Right ventricle myocardium inferior (tissue), 1 donor: ENCODE measurements at regions not wholly inside any gene's neighbourhood (a gene's known extent, or its start where the extent isn't known, plus 50 kb on each side); places are given as distances from the start of the nearest gene placed in this dataset.
A peak's percentile ranks its signal among the peaks of the same experiment; 100 is the strongest.

Experiments
- ATAC-seq: fragments of 200-7000 bp; cut with Tn5 transposase; one replicate; pipeline ENCODE4 v1.9.1; 2020; ENCODE audit warnings: mild to moderate bottlenecking, moderate library complexity
- DNase-seq: peaks from one replicate; pipeline ENCODE4 v3.0.0; 2021; ENCODE audit errors: missing footprints
- intact Hi-C: fragments of 100-400 bp; cut with DNase I; formaldehyde crosslinking; loops from one replicate; pipeline ENCODE4 v1.11.0; 2022
- donor health status: DM: no; HTN: yes; CAD: no; lungs with severe emphysema.

DNA sequence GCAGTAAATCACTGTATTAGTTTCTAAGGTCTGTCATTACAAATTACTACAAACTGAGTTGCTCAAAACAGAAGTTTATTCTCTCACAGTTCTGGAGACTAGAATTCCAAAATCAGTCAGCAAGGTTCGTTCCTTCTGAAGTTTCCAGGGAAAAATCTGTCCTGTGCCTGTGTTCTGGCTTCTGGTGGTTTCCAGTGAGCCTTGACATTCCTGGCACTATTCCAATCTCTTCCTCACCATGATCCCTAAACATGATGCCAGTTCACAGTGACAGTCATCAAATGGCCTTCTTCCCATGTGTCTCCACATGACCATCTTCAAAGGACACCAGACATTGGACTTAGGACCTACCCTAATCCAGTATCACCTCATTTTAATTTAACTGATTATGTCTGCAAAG, 351.4 kb downstream of the PLK2 start:
- intact Hi-C loops: no loop called here
- DNase-seq: no peak
- no peak for ATAC-seq

GRCh38 chr5:58107704-58108103, 352.2 kb downstream of the PLK2 start:
- intact Hi-C loops: no loop called here
- ATAC-seq (no peak), DNase-seq (no peak)

GRCh38 chr5:58106754-58107410, 353.0 kb downstream of the PLK2 start:
- ATAC-seq (no peak), DNase-seq (no peak)
- intact Hi-C loops: no loop called here

DNA sequence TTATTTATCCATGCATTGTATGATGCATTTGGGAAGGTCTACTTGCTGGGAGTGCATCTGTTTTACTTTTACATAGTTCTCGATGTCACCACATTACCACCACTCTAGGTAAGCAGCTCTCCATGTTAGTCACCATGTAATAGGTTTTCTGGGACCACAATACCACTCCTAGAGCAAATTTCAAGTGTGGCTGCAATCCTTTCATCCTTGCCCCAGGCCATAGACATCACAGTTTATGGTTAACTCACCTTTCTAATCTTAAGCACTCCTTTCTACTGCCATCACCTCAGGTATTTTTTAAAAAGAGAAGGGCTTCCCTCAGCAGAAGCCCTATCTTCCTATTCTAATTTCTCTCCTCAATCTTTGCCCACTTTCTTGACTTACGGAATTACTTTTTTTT, 354.1 kb downstream of the PLK2 start:
- intact Hi-C loops: no loop called here
- no peak for DNase-seq
- no peak for ATAC-seq

GRCh38 chr5:58099257-58099656, 360.6 kb downstream of the PLK2 start:
- intact Hi-C loops: no loop called here
- no peak for ATAC-seq
- DNase-seq: no peak

DNA sequence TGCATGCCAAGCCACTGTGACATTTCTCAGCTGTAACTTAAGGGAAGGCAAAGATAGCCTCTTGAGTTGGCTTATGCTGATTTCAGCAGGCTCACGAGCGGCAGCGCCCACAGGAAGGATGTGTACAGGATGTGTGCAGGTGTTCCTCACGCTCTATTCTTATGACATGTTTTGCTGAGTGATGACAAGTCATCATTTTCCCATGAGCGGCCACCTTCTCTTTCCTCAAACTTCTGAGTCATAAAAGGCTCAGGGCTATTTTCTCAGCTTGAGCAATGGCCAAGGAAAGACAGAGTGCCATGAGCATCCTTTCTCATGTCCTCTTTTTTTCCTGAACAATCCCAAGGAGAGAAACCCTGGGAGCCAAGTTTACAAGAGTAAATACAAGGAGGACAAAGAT, 365.9 kb downstream of the PLK2 start:
- intact Hi-C loops: no loop called here
- ATAC-seq (no peak), DNase-seq (no peak)

- DNase-seq (no peak), ATAC-seq (no peak)
- intact Hi-C loops: no loop called here
Observed at GRCh38 chr5:58090704-58091103, 369.2 kb downstream of the PLK2 start.

- intact Hi-C loops: no loop called here
- ATAC-seq (no peak), DNase-seq (no peak)
Observed at GRCh38 chr5:58088941-58089340, 370.9 kb downstream of the PLK2 start.

DNA sequence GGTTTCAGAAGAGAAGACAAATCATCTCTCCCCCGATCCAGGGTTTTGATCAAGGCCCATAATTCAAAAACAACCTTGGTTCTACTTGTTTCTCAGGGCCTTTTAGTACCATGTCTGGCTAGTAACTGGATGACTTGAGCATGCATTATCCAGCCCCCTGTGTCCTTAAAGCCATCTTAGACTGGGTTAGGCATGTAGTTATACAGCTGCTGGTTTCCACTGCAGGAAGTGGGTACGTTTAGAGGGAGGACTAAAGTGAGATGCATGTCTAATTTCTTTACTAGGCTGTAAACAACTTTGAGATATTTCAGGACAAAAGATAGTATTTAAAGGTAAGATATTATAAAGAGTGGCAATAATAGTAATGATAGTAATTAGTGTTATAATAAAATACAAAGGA, 372.0 kb downstream of the PLK2 start:
- ATAC-seq (no peak), DNase-seq (no peak)
- intact Hi-C loops: no loop called here

GRCh38 chr5:58087123-58087522, 372.8 kb downstream of the PLK2 start:
- ATAC-seq (no peak), DNase-seq (no peak)
- intact Hi-C loops: no loop called here

DNA sequence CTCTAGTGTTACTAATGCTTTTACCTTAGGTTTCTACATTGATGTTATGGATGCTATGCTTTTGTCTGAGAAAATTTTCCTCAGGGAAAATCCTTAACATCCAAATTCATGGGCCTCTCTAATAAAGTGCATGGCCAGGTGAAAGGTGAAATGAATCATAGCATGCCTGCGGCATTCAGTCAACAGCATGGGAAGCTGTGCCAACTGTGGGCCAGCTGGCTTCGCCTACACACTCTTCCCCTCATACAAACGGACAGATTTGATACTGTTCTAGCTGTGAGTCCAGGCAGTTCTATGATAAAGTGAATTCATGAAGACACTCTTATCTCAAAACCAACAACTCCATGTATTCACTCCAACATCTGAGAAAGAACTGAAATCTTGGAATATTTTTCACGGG, 374.1 kb downstream of the PLK2 start:
- DNase-seq (peak; percentile 39), ATAC-seq (no peak)
- intact Hi-C loops: no loop called here

GRCh38 chr5:58081435-58081834, 378.5 kb downstream of the PLK2 start:
- intact Hi-C loops: no loop called here
- ATAC-seq: no peak
- no peak for DNase-seq

DNA sequence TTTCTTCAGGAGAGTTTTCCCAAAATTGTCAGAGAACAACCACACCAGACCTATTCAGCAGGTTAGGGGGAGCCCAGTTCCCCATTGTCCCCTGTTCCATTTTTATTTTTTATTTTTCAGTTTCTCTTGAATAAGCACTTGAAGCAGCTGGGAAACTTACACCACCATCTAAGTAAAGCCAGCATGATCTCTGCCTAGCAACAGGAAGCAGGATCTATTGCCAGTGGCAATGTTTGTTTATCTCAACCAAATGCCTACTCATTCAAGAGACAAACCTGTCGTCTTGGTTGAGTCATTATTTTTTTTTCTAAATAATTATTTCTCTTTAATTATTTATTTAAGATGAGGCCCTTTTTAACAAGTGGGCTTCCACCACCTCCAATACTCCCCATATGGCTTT, 379.3 kb downstream of the PLK2 start:
- no peak for DNase-seq
- ATAC-seq: no peak
- intact Hi-C loops: no loop called here

DNA sequence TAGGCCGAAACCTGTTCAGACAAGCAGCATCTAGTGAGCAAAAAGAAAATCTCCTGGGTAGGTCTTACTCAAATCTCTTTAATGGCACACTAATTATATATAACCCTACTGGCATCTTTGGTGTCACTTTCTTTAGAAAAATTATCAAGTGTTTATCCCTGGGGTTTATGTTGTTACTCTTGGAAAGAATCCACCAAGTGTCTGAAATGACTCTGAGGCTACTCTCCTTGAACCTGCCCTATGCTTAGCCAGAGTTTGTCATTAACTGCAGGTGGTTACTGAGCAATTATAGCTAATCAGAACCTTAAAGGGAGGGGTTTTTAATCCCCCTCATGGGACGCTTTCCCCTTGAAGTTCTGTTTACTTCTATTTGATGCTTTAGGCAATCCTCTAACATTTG, 381.9 kb downstream of the PLK2 start:
- ATAC-seq: no peak
- DNase-seq: no peak
- intact Hi-C loops: loop anchor here (5.0 kb wide), 2 partner anchors 34 to 169 kb away; no protein-coding TSS in a partner anchor

GRCh38 chr5:58077416-58077815, 382.5 kb downstream of the PLK2 start:
- intact Hi-C loops: loop anchor here (5.0 kb wide), 2 partner anchors 35 to 170 kb away; no protein-coding TSS in a partner anchor
- peak; percentile 69 for DNase-seq
- ATAC-seq: peak; percentile 63

GRCh38 chr5:58076483-58077257, 383.2 kb downstream of the PLK2 start:
- ATAC-seq (no peak), DNase-seq (no peak)
- intact Hi-C loops: loop anchor here (5.0 kb wide), 2 partner anchors 36 to 171 kb away; no protein-coding TSS in a partner anchor

DNA sequence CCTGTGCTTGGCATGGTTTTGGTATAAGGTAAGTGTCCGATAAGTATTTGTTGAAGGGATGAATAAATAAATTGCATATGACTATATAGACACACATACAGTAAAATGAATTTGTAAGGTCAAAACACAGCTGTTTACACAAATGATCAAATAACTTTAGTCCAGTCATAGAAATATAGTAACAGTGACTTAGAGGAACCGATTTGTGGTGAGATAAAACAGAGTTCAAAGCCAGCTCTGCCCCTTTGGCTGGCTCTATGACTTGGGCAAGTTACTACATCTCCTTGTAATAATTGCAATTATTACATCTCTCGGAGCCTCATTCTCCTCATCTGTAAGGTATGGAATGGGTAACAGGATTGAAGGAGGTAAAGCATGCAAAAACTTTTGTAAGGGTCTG, 384.0 kb downstream of the PLK2 start:
- ATAC-seq: no peak
- intact Hi-C loops: loop anchor here (5.0 kb wide), 2 partner anchors 36 to 171 kb away; no protein-coding TSS in a partner anchor
- DNase-seq: no peak

GRCh38 chr5:58074717-58075116, 385.2 kb downstream of the PLK2 start:
- DNase-seq: no peak
- intact Hi-C loops: loop anchor here (5.0 kb wide), 3 partner anchors 38 to 383 kb away; no protein-coding TSS in a partner anchor
- no peak for ATAC-seq

DNA sequence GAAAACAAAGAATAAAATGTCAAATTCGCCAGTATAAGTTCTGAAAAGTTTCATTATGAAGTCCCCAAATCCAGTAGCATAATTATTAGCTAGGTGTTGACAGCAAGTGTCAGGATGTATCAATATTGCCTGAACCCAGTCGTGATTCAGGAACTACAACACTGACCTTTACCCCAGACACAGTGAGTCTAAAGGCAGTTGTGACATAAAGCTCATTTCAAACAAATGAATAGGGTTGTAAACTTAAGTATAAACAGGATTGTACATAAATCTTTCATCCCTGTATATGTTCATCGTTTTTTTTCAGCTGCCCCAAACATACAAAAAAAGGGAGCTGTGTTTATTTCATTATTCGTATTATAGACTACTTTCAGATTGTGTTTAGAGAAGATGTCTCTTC, 385.7 kb downstream of the PLK2 start:
- intact Hi-C loops: loop anchor here (5.0 kb wide), 1 partner anchor 383 kb away; no protein-coding TSS in a partner anchor
- DNase-seq (no peak), ATAC-seq (no peak)

GRCh38 chr5:58073243-58073642, 386.6 kb downstream of the PLK2 start:
- no peak for DNase-seq
- intact Hi-C loops: loop anchor here (5.0 kb wide), 1 partner anchor 384 kb away; no protein-coding TSS in a partner anchor
- no peak for ATAC-seq
